Gastroesophageal sphincter (tissue), 3 donors: ENCODE measurements at regions not wholly inside any gene's neighbourhood (a gene's known extent, or its start where the extent isn't known, plus 50 kb on each side); places are given as distances from the start of the nearest gene placed in this dataset.

Experiments
- CTCF ChIP-seq, 4 experiments: fragments of 200-600 bp in 2 of 4; fragments of 450-650 bp in 2 of 4; sonication (generic) in 1 of 4; IDR thresholded peaks; one replicate each; pipeline ENCODE4 v1.5.1; 2017 to 2019; ENCODE audit warnings: antibody characterized with exemption in 4 of 4, mild to moderate bottlenecking in 2 of 4, moderate library complexity in 2 of 4
- POLR2A ChIP-seq, 2 donors: fragments of 450-650 bp; IDR thresholded peaks; one replicate each; pipeline ENCODE4 v1.6.1; 2017; ENCODE audit warnings: antibody characterized with exemption in 2 of 2, mild to moderate bottlenecking in 2 of 2, moderate library complexity in 1 of 2
- POLR2AphosphoS5 ChIP-seq: sonication (generic); formaldehyde crosslinking; IDR thresholded peaks from one replicate; pipeline ENCODE4 v1.6.1; 2017; ENCODE audit warnings: antibody characterized with exemption

GRCh38 chr2:236862526-236862925 is 223.2 kb upstream of the COPS8 start:
- TF ChIP-seq CTCF (IDR thresholded peaks at IDR 0.05): no peak
- no peak for TF ChIP-seq POLR2A (IDR thresholded peaks at IDR 0.05)
- TF ChIP-seq POLR2AphosphoS5: no peak
